ENCODE measurements at regions not wholly inside any gene's neighbourhood (a gene's known extent, or its start where the extent isn't known, plus 50 kb on each side); places are given as distances from the start of the nearest gene placed in this dataset.
"Not testable (repeated sequence)": the region's sequence is repeated elsewhere in the genome, so short reads cannot be mapped to it uniquely, and the experiment has no call there.

DNA sequence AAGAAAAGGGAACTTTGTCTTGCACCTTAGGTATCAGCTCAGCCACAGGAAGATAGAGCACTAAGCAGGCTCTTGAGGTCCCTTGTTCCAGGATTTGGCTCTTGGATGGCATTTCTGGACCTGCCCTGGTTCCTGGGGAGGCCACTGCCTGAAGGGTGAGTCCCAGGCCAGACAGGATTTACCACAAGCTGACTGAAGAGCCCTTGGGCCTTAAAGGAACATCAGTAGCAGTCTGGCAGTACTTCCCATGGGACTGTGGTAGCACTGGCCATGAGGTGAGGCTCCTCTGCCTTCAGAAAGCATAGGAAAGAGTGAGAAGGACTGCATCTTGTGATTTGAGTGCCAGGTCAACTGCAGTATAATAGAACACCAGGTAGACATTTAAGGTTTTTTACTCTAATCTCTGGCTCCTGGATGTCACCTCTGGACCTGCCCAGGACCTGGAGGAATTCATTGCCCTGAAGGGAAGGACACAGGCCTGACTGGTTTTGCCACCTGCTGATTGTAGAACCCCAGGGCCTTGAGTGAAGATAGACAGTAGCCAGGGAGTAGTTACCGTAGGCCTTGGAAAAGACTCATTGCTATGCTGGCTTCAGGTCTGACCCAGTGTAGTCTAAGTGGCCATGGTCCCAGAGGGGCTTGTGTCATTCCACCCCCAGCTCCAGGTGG is 154.4 kb upstream of the CREB1 start:
- DNase-seq: no peak

DNA sequence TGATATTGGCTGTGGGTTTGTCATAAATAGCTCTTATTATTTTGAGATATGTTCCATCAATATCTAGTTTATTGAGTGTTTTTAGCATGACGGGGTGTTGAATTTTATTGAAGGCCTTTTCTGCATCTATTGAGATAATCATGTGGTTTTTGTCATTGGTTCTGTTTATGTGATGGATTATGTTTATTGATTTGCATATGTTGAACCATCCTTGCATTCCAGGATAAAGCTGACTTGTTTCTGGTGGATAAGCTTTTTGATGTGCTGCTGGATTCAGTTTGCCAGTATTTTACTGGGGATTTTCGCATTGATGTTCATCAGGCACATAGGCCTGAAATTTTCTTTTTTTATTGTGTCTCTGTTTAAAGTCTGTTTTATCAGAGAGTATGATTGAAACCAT is 151.1 kb upstream of the CREB1 start:
- DNase-seq: not testable (repeated sequence)

DNA sequence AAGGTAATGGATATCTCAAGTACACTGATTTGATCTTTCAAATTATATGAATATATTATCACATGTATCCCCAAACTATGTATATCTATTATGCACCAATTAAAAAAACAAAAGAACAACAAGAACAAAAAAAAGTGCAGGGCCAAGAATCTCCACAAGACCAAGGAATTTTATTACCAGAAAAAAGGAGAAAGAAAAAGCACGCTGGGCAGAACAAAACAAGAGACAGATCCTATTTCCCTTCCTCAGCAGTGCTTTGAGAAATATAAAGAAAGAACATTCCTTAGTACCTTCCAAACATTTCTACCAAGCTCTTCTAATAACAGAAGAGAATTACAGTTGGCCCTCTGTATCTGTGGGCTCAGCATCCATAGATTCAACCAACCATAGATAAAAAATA is 144.7 kb upstream of the CREB1 start:
- DNase-seq: no peak

DNA sequence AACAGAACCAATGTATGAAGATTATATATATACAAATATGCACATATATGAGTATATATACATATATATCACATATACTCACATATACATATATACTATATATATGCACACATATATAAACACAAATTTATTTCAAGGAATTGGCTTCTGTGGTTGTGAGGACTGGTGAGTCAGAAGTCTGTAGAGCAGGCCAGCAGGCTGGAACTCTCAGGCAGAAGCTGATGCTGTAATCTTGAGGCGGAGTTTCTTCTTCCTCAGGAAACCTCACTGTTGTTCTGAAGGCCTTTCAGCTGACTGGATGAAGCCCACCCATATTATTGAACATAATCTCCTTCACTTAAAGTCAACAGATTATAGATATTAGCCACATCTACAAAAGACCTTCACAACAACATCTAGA is 143.9 kb upstream of the CREB1 start:
- no peak for DNase-seq

DNA sequence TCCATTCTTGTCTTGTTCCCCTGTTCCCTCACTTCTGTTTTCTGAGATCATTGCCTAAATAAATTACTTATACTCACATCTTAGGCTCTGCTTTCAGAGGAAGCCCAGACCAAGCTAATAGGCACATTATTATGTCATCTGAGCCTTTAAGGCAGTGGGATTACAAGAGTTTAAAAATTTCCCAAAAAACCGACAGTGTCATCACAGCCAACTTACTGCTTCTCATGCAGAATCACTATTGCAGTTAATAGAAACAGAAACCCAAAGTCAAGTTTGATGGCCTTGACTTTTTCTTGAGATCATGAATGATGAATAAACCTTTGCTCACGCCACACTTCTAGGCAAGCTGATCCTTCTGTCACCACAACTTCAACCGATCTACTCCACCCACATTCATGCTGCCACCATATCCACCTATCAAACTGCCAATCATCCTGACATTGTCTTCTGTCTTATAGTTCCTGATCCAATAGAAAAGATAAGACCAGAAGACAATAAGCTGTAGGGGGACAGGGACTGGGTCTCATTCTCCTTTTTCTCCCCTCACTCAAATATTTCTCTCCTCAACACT is 142.7 kb upstream of the CREB1 start:
- no peak for DNase-seq

DNA sequence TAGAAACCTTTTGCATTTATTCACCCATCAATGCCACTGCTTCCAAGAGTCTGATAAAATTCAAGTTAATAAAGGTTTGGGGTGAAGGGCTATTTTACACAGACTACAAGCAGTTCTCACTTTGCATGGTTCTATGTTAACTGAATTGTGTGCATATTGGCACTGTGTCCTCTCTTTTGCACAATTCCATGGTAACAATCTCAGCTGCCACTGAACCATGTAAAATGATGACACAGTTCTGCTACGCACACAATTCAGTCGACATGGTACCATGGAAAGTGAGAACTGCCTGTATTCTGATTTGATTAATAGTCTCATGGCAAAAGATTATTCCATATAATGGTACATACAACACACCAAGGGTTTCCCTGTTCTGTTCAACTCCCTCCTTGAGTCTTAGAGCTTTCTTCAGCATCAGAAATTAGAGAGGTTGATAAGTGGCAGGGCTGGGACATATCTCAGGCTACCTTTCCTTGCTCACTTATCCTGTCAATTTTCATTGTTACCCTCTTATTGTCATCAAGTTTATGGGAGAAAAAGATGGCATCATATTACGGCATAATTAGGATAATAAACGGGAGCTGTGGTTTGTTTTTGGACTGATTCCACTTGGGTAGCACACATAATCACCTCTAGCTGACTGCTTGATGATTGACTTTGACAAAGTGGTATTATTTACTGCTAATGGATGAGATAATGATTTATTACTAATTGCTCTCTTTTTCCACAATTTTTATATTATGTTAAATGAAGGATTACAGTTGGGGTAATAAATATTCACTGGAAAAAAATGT is 139.3 kb upstream of the CREB1 start:
- no peak for DNase-seq

DNA sequence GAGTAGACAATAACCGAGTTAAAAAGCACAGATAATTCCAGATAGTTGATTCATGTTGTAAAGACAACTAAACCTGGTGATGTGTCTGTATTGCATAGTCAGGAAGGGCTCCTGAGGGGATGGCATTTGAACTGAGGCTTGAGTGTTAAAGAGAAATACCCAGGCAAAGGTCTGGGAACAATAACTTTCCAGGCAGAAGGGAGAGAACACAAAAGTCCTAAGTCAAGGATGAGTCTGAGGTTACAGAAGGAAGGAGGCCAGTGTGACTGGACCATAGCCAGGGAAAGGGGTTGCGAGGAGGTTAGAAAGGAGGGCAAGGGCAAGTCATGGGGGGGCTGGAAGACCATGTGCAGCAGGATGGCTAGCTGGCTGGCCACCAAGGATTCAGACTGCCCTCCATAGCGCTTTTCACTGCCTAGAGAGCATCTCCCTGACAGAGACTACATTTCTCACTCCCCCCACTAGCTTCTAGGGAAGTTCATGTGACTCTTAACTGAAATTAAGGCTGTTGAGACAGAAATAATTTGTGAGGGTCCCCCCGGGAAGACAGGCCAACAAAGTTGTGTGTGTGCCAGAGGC is 135.5 kb upstream of the CREB1 start:
- no peak for DNase-seq

DNA sequence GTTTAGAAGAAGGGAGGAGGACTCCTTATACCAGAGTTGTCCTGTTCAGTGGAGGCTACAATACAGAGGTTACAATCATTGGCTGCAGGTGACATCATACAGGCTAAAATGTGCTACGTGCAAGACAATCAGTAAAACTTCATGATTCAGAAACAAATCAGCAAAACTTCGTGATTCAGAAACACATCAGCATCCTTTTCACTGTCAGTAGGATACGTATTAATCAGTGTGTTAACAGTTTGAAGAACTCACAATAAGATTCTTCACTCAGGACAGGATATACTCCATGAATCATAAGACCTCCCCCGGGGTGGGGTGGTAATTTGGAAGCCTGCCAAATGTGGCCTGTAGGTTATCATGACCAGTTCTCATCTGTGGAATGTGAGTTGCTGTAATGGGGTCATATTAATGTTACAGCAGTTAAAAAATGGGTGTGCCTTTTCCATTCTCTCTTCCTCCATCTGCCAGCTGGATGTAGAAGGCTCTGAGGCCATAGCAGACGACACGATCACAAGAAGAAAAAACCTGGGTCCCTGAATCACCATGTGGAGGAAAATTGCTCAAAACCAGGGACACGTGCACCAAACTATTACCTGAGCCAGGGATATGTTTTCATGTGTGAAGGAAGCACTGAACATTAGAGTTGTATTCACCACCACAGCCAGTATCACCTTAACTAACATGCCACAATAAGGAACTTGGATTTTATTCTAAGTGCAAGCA is 134.8 kb upstream of the CREB1 start:
- no peak for DNase-seq

DNA sequence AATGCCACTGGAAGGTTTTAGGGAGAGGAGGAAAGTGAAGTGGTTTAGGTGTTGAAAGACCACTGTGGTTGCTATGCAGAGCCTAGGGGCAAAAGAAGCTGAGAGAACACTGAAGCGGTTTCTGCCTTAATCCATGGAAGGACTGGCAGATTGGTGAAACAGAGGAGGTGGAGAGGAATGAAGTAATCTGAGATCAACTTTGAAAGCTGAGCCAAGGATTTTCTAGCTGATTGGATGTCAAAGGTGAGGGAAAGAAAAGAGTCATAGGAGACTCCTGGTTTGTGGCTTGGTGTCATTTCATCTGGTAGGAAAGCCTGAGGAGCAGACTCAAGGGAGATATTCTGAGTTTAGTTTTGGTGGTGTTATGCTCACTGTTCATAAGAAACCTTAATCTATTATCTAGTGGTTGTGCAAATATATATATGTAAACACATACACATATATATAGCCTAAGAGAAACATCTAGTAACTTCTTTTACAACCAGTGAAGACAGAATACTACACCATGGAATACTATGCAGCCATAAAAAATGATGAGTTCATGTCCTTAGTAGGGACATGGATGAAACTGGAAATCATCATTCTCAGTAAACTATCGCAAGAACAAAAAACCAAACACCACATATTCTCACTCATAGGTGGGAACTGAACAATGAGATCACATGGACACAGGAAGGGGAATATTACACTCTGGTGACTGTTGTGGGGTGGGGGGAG is 134.1 kb upstream of the CREB1 start:
- DNase-seq: no peak

DNA sequence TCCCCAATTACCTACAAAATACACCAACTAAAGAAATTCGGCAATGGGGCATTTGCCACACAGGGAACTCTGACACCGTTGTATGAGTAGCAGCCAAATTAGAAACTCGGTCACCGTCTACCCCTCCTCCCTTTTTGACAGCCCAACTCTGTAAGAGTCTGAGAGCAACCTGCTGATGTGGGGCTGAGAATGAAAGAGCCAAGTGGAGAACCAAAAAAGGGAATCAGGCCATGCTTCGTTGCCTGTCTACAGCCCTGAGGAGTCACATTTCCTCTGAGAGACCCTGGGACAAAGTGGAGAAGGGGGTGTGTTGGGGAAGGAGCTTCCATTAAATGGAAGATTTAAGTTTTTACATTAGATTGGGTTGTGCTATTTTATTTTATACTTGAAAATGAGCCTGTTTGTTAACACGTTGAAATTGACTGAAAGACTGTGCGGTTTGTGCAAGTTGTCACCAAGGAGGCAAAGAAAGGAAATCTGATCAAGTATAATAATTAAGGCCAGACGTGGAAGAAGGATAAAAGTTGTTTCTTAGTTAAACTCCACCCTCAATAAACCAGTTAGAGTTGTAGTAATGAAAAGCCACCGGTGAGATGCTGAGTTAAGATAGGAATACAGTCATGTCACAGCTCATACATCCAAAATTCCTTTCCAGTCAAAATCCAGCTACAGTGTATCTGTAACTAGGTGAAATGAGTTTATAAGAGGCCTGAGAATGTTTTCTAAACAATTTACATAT is 131.7 kb upstream of the CREB1 start:
- DNase-seq: no peak

DNA sequence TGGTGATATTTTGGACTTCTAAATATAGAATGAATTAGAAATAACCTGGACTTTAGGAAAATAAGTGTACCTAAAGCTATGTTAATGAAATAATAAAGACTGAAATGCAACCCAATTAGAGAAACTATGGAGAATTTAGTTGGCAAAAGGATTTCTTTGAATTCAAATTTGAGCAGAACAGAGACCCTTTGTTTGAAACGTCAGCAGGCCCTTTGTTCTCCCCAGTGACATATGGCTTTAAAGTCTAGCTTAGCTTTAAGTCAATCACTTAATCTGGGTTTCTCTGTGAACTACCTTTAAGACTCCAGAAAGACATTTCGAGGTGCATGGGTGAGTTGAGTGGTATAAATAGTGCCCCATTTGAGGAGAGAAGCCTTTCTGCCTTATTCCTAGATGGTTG is 130.5 kb upstream of the CREB1 start:
- no peak for DNase-seq

DNA sequence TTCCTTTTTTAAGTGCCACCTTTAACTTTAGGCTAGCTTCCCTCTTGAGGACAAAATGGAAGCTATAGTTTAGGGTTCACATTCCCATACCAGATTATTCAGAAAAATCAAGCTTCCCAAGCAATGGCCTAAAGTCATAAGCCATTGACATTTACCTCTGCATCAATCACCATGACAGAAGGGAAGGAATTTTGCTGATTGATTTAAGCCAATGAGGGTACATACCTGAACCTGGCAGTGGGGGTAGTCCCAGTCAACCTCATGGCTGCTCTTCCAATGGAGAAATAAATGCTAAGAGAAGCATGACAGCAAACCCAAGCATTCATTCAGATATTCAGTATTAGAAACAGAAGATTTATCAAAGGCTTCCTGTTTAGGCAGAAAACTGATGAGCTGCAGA is 128.4 kb upstream of the CREB1 start:
- DNase-seq: no peak

DNA sequence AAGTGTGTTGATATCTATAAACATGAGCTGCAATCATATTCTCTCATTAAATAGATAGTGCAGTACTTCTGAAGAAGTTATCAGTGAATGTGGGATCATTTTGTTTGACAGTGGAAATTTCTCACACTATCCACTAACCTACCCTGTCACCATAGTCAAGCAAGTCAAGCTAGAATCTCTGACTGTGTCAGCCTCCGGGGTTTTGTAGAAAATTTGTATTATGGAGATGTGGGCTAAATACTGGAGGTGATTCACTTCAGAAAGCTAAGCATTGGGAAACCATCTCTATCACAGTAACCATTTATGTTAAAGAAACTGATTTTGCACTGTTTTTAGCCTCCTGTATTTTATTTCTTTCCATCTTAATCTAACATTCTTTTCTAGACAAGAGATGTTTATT is 126.6 kb upstream of the CREB1 start:
- DNase-seq: no peak

DNA sequence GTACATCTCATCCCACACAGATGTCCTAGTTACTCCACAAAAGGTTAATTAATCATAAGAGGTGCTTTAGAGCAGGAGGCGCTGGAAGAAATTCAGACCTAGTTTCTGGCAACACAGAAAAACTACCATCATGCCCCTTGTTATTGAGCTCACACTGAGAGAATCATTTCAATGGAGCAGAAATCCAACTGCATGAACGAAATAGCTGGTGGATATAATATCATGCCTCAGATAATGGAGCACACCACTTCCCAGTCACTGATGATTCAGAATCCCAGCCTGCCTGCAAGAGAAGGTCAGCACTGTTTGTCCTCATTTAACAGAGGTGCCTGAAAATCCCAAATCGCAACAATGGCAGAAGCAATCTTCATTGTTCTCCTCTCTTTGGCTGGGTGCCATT is 125.8 kb upstream of the CREB1 start:
- no peak for DNase-seq

DNA sequence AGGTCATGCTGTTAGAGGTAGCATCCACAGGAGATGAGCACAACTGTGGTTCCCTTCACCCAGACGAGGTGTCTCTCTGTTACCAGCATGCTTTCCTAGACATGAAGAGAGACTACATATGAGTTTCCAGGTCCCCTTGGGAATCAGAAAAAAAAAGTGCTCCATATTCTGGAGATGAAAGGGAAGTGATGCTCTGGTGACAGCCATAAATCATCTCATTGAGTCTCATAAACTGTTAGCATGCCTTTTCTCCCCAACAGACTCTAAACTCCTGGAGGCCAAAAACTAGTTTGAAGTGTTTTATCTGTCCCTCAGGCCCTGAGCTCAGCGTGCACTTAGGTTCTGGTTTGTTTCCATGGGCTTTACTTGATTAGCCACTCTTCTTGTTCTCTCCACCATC is 124.6 kb upstream of the CREB1 start:
- DNase-seq: no peak

DNA sequence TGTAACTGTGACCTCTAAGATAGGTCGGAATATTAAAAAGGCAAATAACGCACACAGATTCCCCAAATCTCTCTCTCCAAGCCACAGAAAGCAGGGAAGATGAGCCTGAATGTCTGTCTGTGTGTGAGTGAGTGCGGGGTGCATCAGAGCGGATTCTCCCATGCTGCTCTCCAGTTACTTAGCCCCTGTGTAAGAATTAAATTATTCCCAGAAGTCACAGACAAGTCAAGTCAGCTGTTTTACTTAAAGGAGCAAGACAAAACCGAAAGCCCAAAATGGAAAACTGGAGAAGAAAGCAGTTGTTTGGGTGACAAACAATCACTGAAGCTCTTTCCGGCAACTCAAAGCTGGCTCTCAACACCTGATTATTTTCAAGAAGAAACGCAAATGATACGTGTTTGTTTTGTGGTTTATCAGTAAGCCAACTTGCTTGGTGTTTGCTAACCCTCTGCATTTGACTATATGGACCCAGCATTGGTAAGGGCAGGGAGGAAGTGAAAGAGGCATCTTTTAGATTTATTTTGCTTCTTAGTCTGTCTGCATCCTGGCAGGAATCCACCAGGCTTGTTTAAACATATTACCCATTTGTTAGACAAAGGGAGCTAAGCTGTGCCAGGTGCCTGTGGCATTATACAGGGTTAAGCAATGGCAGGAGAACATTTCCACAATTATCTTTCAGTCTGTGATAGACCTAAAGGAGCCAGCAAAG is 121.5 kb upstream of the CREB1 start:
- DNase-seq: no peak

DNA sequence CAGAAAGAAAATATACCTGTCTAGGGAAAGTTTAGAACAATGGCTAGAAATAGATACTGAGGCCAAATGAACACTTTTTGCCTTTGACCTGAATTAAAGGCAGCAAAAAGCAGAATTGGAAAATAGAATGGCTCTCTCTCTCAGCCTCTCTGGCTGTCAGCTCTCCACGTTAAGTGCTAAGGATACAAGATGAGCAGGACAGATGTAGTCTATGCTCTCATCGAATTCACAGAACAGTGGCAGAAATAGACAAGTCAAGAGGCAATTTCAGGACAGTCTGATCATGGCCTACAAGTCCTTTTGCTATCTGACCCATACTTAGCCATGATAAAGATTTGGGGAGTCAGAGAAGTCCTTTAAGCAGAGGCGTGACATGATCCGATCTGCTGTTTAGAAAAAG is 120.2 kb upstream of the CREB1 start:
- no peak for DNase-seq

DNA sequence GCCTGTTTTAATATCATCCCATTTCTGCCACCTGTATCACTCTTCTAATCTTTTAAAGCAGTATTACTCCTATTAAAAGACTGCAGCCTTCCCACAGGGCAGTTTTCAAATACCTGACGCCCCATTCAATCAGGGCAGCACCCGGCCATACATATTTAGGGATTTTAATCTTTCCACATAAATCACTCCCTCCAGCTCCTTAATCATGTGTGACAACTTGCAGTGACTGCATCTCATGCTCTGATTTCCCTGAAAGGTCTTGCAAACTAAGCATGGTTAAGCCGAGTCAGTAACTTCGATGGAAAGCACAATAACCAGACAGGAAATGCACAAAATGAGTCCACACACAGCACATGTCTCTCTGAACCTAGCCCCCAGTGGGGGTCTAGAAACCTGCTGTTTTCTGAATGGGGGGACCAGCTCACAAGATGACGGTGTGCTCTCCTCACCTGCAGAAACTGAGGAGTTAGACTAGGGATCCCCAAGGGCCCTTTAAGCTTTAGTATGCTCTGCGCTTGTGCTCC is 116.9 kb upstream of the CREB1 start:
- no peak for DNase-seq

DNA sequence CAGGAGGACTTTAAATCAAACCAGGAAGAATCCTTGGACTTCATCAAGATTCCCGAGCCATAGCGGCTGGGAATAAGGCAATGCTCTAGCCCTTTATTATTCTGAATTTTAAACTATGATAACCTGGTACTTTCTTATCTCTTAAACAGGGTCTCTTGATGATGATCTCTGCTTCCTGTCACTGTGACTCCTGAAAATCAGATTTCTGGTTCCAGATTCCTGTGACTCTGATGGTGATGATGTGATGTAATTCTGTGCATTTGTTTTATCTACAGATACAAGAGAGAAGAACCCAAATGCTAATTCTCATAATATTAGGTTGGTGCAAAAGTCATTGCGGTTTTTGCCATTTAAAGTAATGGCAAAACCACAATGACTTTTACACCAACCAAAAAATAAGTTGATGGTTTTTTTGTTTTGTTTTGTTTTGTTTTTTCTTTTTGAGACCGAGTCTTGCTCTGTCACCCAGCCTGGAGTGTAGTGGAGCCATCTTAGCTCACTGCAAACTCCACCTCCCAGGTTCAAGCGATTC is 116.3 kb upstream of the CREB1 start:
- DNase-seq: no peak

DNA sequence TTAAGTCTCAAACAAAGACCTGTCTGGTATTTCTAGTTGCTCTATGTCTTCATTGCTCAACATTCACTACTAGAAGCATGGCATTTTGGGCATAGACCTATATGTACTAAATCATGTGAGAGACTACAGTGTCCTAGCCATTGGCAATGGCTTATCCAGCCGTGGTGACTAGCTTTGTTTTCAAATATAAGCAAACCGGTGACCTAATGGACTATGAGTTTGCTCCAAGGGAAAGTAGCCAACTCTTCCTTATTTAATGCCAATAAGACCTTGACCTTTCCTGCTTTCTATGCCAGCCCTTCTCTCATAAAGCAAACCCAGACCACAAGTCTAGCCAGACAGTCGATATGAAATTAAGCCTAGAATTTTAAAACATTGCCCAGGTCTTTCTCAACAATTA is 113.7 kb upstream of the CREB1 start:
- DNase-seq: no peak

DNA sequence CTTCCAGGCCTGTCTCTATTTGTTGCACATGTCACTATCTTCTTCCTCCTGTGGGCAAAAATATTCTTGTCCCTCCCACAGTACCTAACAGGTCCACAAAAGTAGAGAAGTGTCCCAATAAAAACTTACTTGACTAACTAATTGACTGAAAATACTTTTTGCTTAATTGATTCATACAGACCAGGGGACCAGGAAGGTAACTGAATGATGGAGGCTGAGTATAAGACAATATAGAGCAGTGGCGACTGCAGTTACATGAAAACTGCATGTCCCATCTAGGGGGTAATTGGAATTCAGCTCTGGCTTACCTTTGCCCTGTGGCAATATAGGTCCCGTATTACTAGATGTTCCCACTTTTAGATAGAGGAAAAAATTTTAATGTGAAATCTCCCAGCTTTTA is 112.9 kb upstream of the CREB1 start:
- DNase-seq: no peak

Measured in activated gamma-delta T cell treated with Interleukin-2 at 50 U/mL for 16 hours (primary cell).